Endothelial cell of umbilical vein (primary cell): ENCODE measurements at regions not wholly inside any gene's neighbourhood (a gene's known extent, or its start where the extent isn't known, plus 50 kb on each side); places are given as distances from the start of the nearest gene placed in this dataset.

ENCODE experiments used
- BruUV-seq: library from RNA; stranded (reverse); fragments of 400-500 nt; replicated peaks from 2 replicates; lab custom pipeline; 2021; lab: Mats Ljungman, UMichigan
- CTCF ChIA-PET: fragments of 300-600, 350-600 bp; sonication (Branson Sonifier 250); formaldehyde crosslinking; loops from one replicate; lab custom pipeline; 2021; ENCODE audit warnings: antibody characterized with exemption, inconsistent platforms; lab: Charles Lee
- POLR2A ChIA-PET: fragments of 300-600, 350-600 bp; sonication (Branson Sonifier 250); formaldehyde crosslinking; loops from one replicate; lab custom pipeline; 2021; ENCODE audit warnings: antibody characterized with exemption, inconsistent platforms; lab: Charles Lee
- DNase-seq: peaks from one replicate; pipeline ENCODE4 v3.0.0-alpha.2; 2011; ENCODE audit warnings: low read depth, low spot score
- FAIRE-seq: peaks from 2 replicates; lab custom pipeline; 2011; peaks lifted over from hg19 to GRCh38; lab: Jason Lieb, UNC
- H2AFZ ChIP-seq: 2 replicates; pipeline ENCODE4 v1.6.0; 2012; ENCODE audit warnings: low read depth, low read length, control low read depth, inconsistent platforms
- H3K27ac ChIP-seq: 2 replicates; pipeline ENCODE4 v1.5.1; 2011; ENCODE audit warnings: low read depth, mild to moderate bottlenecking, control low read depth, low read length, moderate library complexity; ENCODE audit not compliant: insufficient read depth
- H3K27me3 ChIP-seq, 2 experiments: 2 replicates each; pipeline versions ENCODE4 v1.6.0 to v1.6.1; 2011; ENCODE audit warnings: low read length in 2 of 2, mixed read lengths in 1 of 2; ENCODE audit not compliant: control insufficient read depth in 2 of 2, insufficient read depth in 2 of 2
- H3K36me3 ChIP-seq, 2 experiments: 2 replicates in 1 of 2; 3 replicates in 1 of 2; pipeline ENCODE4 v1.5.1; 2011; ENCODE audit warnings: low read length in 2 of 2, mild to moderate bottlenecking in 1 of 2, moderate library complexity in 1 of 2; ENCODE audit not compliant: control insufficient read depth in 2 of 2, insufficient read depth in 2 of 2; ENCODE audit errors: extremely low read depth in 1 of 2
- H3K4me1 ChIP-seq: 3 replicates; pipeline ENCODE4 v1.5.1; 2011; ENCODE audit warnings: mild to moderate bottlenecking, low read length; ENCODE audit not compliant: control insufficient read depth, insufficient read depth; ENCODE audit errors: extremely low read depth
- H3K4me2 ChIP-seq: 2 replicates; pipeline ENCODE4 v1.6.1; 2011; ENCODE audit warnings: low read length, control low read depth, mixed read lengths; ENCODE audit not compliant: insufficient read depth
- H3K4me3 ChIP-seq, 3 experiments: fragments of 200-600 bp in 1 of 3; sonication (generic), shearing (Covaris generic) in 1 of 3; replicated peaks in 1 of 3; 2 replicates each; pipeline ENCODE4 v1.5.1; 2011 to 2016; ENCODE audit warnings: control low read depth in 3 of 3, low read length in 3 of 3, mild to moderate bottlenecking in 2 of 3, inconsistent platforms in 1 of 3, low read depth in 1 of 3, moderate library complexity in 1 of 3; ENCODE audit not compliant: insufficient read depth in 1 of 3
- H3K79me2 ChIP-seq: 2 replicates; pipeline ENCODE4 v1.6.0; 2012; ENCODE audit warnings: low read length, inconsistent platforms; ENCODE audit not compliant: control insufficient read depth, insufficient read depth
- H3K9ac ChIP-seq: replicated peaks from 2 replicates; pipeline ENCODE3; 2011; ENCODE audit warnings: low read length, control low read depth; ENCODE audit not compliant: insufficient read depth; ENCODE audit errors: extremely low read depth
- H3K9me1 ChIP-seq: replicated peaks from 3 replicates; pipeline ENCODE4 v1.6.0; 2011; ENCODE audit warnings: mild to moderate bottlenecking, low read length; ENCODE audit not compliant: control insufficient read depth, insufficient read depth; ENCODE audit errors: extremely low read depth
- H3K9me3 ChIP-seq: replicated peaks from 2 replicates; pipeline ENCODE4 v1.5.1; 2012; ENCODE audit warnings: low read length, inconsistent platforms; ENCODE audit not compliant: control insufficient read depth, insufficient read depth
- H4K20me1 ChIP-seq: replicated peaks from 2 replicates; pipeline ENCODE3; 2011; ENCODE audit warnings: mild to moderate bottlenecking, low read length; ENCODE audit not compliant: control insufficient read depth, insufficient read depth; ENCODE audit errors: extremely low read depth
- EZH2 ChIP-seq: IDR thresholded peaks from 2 replicates; pipeline ENCODE4 v1.6.1; 2012; ENCODE audit warnings: borderline replicate concordance, low read depth, mild to moderate bottlenecking, moderate library complexity, low read length, inconsistent platforms; ENCODE audit not compliant: severe bottlenecking
- FOS ChIP-seq: IDR thresholded peaks from 2 replicates; pipeline ENCODE4 v1.6.1; 2011; ENCODE audit warnings: mild to moderate bottlenecking, low read length, moderate library complexity, borderline replicate concordance; ENCODE audit not compliant: insufficient read depth
- GATA2 ChIP-seq: IDR thresholded peaks from 2 replicates; pipeline ENCODE4 v1.7.0; 2011; ENCODE audit warnings: low read depth, mild to moderate bottlenecking, moderate library complexity, mixed read lengths, low read length; ENCODE audit not compliant: insufficient read length, insufficient read depth
- JUN ChIP-seq: IDR thresholded peaks from 2 replicates; pipeline ENCODE4 v1.6.1; 2011; ENCODE audit warnings: borderline replicate concordance, low read depth; ENCODE audit not compliant: insufficient read length, insufficient read depth
- MAX ChIP-seq: IDR thresholded peaks from 2 replicates; pipeline ENCODE4 v1.6.1; 2011; ENCODE audit not compliant: insufficient read depth, insufficient read length
- MYC ChIP-seq: IDR thresholded peaks from one replicate; pipeline ENCODE4 v1.6.1; 2011; ENCODE audit warnings: mild to moderate bottlenecking, low read depth, low read length
- POLR2A ChIP-seq: IDR thresholded peaks from 2 replicates; pipeline ENCODE4 v1.6.1; 2012; ENCODE audit warnings: low read depth, mild to moderate bottlenecking, control low read depth, low read length
- POLR2AphosphoS5 ChIP-seq: IDR thresholded peaks from 2 replicates; pipeline ENCODE4 v1.6.1; 2012; ENCODE audit warnings: low read depth, mild to moderate bottlenecking, control low read depth, low read length, moderate library complexity; ENCODE audit not compliant: insufficient read depth
- dilution Hi-C: fragments of 300-500 bp; cut with MboI; formaldehyde crosslinking; loops from one replicate; pipeline ENCODE4 v1.15.0; 2019; ENCODE audit warnings: low sequenced_read_pairs; ENCODE audit not compliant: extremely low pct_ligation_motif_present
- intact Hi-C: fragments of 100-400 bp; cut with micrococcal nuclease; formaldehyde crosslinking; loops from one replicate; pipeline ENCODE4 v1.10.0; 2022
- TF ChIP-seq, protein P1 (sequence below), 2 donors: IDR thresholded peaks; 1 replicate in 1 of 2; 2 replicates in 1 of 2; pipeline ENCODE4 v1.5.1; 2011; ENCODE audit warnings: low read length in 2 of 2, mild to moderate bottlenecking in 2 of 2, moderate library complexity in 2 of 2, control low read depth in 1 of 2, inconsistent platforms in 1 of 2, low read depth in 1 of 2; ENCODE audit not compliant: insufficient read depth in 1 of 2; ENCODE audit errors: extremely low read depth in 1 of 2

- no peak overlapping the region for H3K4me2 ChIP-seq
- no peaks in the 10 kb centered on the region for H4K20me1 ChIP-seq
- H3K27ac ChIP-seq, result no peak overlapping the region
- intact Hi-C loops, result no loop called here
- H2AFZ ChIP-seq, result no peak overlapping the region
- no peaks in the 10 kb centered on the region for H3K9me1 ChIP-seq
- TF ChIP-seq POLR2A (no peak), GATA2 (no peak), EZH2 (no peak), JUN (no peak), MAX (no peak), FOS (no peak), MYC (no peak), POLR2AphosphoS5 (no peak)
- TF ChIP-seq, protein P1, sequence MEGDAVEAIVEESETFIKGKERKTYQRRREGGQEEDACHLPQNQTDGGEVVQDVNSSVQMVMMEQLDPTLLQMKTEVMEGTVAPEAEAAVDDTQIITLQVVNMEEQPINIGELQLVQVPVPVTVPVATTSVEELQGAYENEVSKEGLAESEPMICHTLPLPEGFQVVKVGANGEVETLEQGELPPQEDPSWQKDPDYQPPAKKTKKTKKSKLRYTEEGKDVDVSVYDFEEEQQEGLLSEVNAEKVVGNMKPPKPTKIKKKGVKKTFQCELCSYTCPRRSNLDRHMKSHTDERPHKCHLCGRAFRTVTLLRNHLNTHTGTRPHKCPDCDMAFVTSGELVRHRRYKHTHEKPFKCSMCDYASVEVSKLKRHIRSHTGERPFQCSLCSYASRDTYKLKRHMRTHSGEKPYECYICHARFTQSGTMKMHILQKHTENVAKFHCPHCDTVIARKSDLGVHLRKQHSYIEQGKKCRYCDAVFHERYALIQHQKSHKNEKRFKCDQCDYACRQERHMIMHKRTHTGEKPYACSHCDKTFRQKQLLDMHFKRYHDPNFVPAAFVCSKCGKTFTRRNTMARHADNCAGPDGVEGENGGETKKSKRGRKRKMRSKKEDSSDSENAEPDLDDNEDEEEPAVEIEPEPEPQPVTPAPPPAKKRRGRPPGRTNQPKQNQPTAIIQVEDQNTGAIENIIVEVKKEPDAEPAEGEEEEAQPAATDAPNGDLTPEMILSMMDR (IDR thresholded peaks at IDR 0.05; ENCODE audit: extremely low read depth in 1 of 2, insufficient read depth in 1 of 2, low read depth in 1 of 2, low read length in 2 of 2), result no peak
- no peak overlapping the region for H3K9ac ChIP-seq
- no peaks in the 10 kb centered on the region for H3K4me1 ChIP-seq
- CTCF ChIA-PET, result no interaction called here
- H3K79me2 ChIP-seq, result no peaks in the 10 kb centered on the region
- no peak for FAIRE-seq
- H3K36me3 ChIP-seq, result no peaks in the 10 kb centered on the region
- POLR2A ChIA-PET, result no interaction called here
- no peaks in the 10 kb centered on the region for H3K9me3 ChIP-seq
- DNase-seq, result no peak
- dilution Hi-C loops, result no loop called here
- no TSS peak for BruUV-seq
- H3K27me3 ChIP-seq, result no peaks in the 10 kb centered on the region
- H3K4me3 ChIP-seq, result no peak overlapping the region
Measured at GRCh38 chr12:113697651-113698509, 226.2 kb upstream of the LHX5 start.
